ENCODE measurements at regions not wholly inside any gene's neighbourhood (a gene's known extent, or its start where the extent isn't known, plus 50 kb on each side); places are given as distances from the start of the nearest gene placed in this dataset.

GRCh38 chr3:804211-804610, 288.6 kb upstream of the CNTN6 start:
- no peak overlapping the region for H3K4me3 ChIP-seq (ENCODE audit: low read depth, low read length)
- TF ChIP-seq CTCF (IDR thresholded peaks at IDR 0.05; ENCODE audit: insufficient read depth, low read depth, low read length, missing control alignments): no peak
- no peak for DNase-seq (ENCODE audit: low read depth)

GRCh38 chr3:805326-805725, 287.5 kb upstream of the CNTN6 start:
- no peak for TF ChIP-seq CTCF (IDR thresholded peaks at IDR 0.05; ENCODE audit: insufficient read depth, low read depth, low read length, missing control alignments)
- H3K4me3 ChIP-seq (ENCODE audit: low read depth, low read length): no peak overlapping the region
- no peak for DNase-seq (ENCODE audit: low read depth)

- H3K4me3 ChIP-seq (ENCODE audit: low read depth, low read length): no peak overlapping the region
- DNase-seq (ENCODE audit: low read depth): no peak
- TF ChIP-seq CTCF (IDR thresholded peaks at IDR 0.05; ENCODE audit: insufficient read depth, low read depth, low read length, missing control alignments): no peak
Measured at GRCh38 chr3:806006-806405, 286.8 kb upstream of the CNTN6 start.

GRCh38 chr3:816605-817004, 276.2 kb upstream of the CNTN6 start:
- no peak for TF ChIP-seq CTCF (IDR thresholded peaks at IDR 0.05; ENCODE audit: insufficient read depth, low read depth, low read length, missing control alignments)
- no peak overlapping the region for H3K4me3 ChIP-seq (ENCODE audit: low read depth, low read length)
- no peak for DNase-seq (ENCODE audit: low read depth)

- no peak for DNase-seq (ENCODE audit: low read depth)
- no peak for TF ChIP-seq CTCF (IDR thresholded peaks at IDR 0.05; ENCODE audit: insufficient read depth, low read depth, low read length, missing control alignments)
- no peak overlapping the region for H3K4me3 ChIP-seq (ENCODE audit: low read depth, low read length)
Measured at GRCh38 chr3:834679-835078, 258.1 kb upstream of the CNTN6 start.

- no peak for TF ChIP-seq CTCF (IDR thresholded peaks at IDR 0.05; ENCODE audit: insufficient read depth, low read depth, low read length, missing control alignments)
- no peak for DNase-seq (ENCODE audit: low read depth)
- no peak overlapping the region for H3K4me3 ChIP-seq (ENCODE audit: low read depth, low read length)
Measured at GRCh38 chr3:835096-835495, 257.7 kb upstream of the CNTN6 start.

GRCh38 chr3:839981-840380, 252.8 kb upstream of the CNTN6 start:
- DNase-seq (ENCODE audit: low read depth): no peak
- no peak overlapping the region for H3K4me3 ChIP-seq (ENCODE audit: low read depth, low read length)
- no peak for TF ChIP-seq CTCF (IDR thresholded peaks at IDR 0.05; ENCODE audit: insufficient read depth, low read depth, low read length, missing control alignments)
